Gastrocnemius medialis (tissue), 4 donors: ENCODE measurements at regions not wholly inside any gene's neighbourhood (a gene's known extent, or its start where the extent isn't known, plus 50 kb on each side); places are given as distances from the start of the nearest gene placed in this dataset.

Source experiments
- ATAC-seq, 2 donors: fragments of 150-250 bp; one replicate each; pipeline ENCODE4 v1.9.1; 2016
- DNase-seq, 2 donors: peaks; one replicate each; pipeline ENCODE4 v3.0.0-alpha.2; 2019
- H3K27ac ChIP-seq, 4 donors: fragments of 200-600 bp; sonication (generic); 1 replicate in 1 of 4; 2 replicates in 3 of 4; pipeline ENCODE4 v1.5.1; 2016 to 2018; ENCODE audit warnings: mild to moderate bottlenecking in 2 of 4, moderate library complexity in 1 of 4
- H3K27me3 ChIP-seq, 3 donors: fragments of 200-600 bp; sonication (generic) in 2 of 3; 1 replicate in 1 of 3; 2 replicates in 2 of 3; pipeline versions ENCODE4 v1.5.1 to v1.6.0; 2016 to 2019; ENCODE audit warnings: mild to moderate bottlenecking in 1 of 3, moderate library complexity in 1 of 3
- H3K36me3 ChIP-seq, 2 donors: fragments of 200-600 bp; sonication (generic) in 1 of 2; one replicate each; pipeline ENCODE4 v1.5.1; 2017 to 2018
- H3K4me1 ChIP-seq, 2 donors: fragments of 200-600 bp; sonication (generic) in 1 of 2; one replicate each; pipeline ENCODE4 v1.5.1; 2016 to 2017; ENCODE audit warnings: mild to moderate bottlenecking in 2 of 2
- H3K4me3 ChIP-seq, 4 donors: fragments of 200-600 bp; sonication (generic) in 3 of 4; 1 replicate in 1 of 4; 2 replicates in 3 of 4; pipeline ENCODE4 v1.5.1; 2016 to 2019; ENCODE audit warnings: mild to moderate bottlenecking in 2 of 4
- H3K9me3 ChIP-seq, 3 donors: fragments of 200-600 bp; sonication (generic) in 2 of 3; 1 replicate in 1 of 3; 2 replicates in 2 of 3; pipeline ENCODE4 v1.5.1; 2016 to 2019
- POLR2A ChIP-seq, 2 donors: fragments of 450-650 bp; IDR thresholded peaks; one replicate each; pipeline ENCODE4 v1.6.1; 2017; ENCODE audit warnings: antibody characterized with exemption in 2 of 2, mild to moderate bottlenecking in 2 of 2, moderate library complexity in 2 of 2
- in situ Hi-C, 4 donors: fragments of 200-750 bp; cut with MboI; loops; one replicate each; pipeline versions ENCODE4 v1.15.0 to v1.8.0; 2017; ENCODE audit warnings: low sequenced_read_pairs in 4 of 4
- intact Hi-C: fragments of 100-400 bp; cut with DNase I; formaldehyde crosslinking; loops from one replicate; pipeline ENCODE4 v1.15.1; 2023; ENCODE audit warnings: low total_unique reads
- TF ChIP-seq, protein P1 (sequence below), 5 experiments: fragments of 450-650 bp in 3 of 5; fragments of 200-600 bp in 2 of 5; sonication (generic) in 2 of 5; IDR thresholded peaks in 4 of 5; conservative IDR thresholded peaks in 1 of 5; 1 replicate in 4 of 5; 2 replicates in 1 of 5; pipeline ENCODE4 v1.5.1; 2016 to 2019; ENCODE audit warnings: antibody characterized with exemption in 5 of 5, mild to moderate bottlenecking in 3 of 5, moderate library complexity in 3 of 5

DNA sequence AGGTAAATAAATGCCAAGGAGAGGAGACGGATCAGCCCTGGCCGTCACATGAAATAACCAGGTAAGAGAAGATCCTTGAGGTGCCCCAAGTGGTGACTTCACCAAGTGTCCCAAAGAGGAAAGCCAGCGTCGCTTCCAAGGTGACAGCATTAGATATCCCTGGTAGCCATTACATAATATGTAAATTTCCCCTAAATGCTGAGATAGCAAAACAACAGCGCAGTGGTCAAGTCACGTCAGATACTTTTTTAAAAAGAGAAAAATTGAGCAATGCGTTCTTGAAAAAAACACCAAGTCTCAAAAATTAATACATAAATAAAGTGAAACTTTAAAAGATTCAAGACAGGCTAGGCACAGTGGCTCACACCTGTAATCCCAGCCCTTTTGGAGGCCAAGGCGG is 100.2 kb downstream of the HTR5A start:
- intact Hi-C loops, result no loop called here
- in situ Hi-C loops, result no loop called here
- ATAC-seq, result no peak

DNA sequence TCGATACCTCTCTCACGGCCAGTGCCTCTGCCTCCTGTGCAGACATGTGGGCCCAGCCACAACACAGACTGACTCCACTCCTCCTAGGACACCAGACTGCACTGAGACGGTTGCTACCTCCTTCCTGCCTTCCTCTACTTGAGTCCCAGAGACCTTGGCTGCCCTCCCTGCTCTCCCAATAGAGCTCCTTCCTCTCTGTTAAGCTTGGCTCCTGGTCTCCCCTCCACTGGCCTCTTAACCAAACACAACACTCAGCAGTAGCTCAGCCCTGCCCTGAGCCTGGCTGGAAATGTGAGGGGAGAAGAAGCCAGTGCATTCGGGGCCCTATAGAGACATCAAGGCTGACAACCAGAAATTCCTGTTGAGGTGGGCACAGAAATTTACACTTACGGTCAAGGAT is 102.0 kb downstream of the HTR5A start:
- intact Hi-C loops, result no loop called here
- Histone ChIP-seq H3K4me1 (no peaks in the 10 kb centered on the region), H3K9me3 (no peaks in the 10 kb centered on the region), H3K4me3 (no peak overlapping the region), H3K36me3 (no peaks in the 10 kb centered on the region), H3K27ac (no peak overlapping the region), H3K27me3 (no peaks in the 10 kb centered on the region)
- in situ Hi-C loops, result no loop called here
- ATAC-seq (no peak), DNase-seq (no peak)
- TF ChIP-seq POLR2A (IDR thresholded peaks at IDR 0.05), result no peak
- TF ChIP-seq, protein P1, sequence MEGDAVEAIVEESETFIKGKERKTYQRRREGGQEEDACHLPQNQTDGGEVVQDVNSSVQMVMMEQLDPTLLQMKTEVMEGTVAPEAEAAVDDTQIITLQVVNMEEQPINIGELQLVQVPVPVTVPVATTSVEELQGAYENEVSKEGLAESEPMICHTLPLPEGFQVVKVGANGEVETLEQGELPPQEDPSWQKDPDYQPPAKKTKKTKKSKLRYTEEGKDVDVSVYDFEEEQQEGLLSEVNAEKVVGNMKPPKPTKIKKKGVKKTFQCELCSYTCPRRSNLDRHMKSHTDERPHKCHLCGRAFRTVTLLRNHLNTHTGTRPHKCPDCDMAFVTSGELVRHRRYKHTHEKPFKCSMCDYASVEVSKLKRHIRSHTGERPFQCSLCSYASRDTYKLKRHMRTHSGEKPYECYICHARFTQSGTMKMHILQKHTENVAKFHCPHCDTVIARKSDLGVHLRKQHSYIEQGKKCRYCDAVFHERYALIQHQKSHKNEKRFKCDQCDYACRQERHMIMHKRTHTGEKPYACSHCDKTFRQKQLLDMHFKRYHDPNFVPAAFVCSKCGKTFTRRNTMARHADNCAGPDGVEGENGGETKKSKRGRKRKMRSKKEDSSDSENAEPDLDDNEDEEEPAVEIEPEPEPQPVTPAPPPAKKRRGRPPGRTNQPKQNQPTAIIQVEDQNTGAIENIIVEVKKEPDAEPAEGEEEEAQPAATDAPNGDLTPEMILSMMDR (IDR thresholded peaks at IDR 0.05 in 4 of 5, conservative IDR thresholded peaks at IDR 0.05 in 1 of 5), result no peak

More for the DNA sequence above, 100.2 kb downstream of the HTR5A start:
- H3K27ac ChIP-seq, result no peak overlapping the region
- TF ChIP-seq, protein P1 (IDR thresholded peaks at IDR 0.05 in 4 of 5, conservative IDR thresholded peaks at IDR 0.05 in 1 of 5), result no peak
- no peak for TF ChIP-seq POLR2A (IDR thresholded peaks at IDR 0.05)
- no peak for DNase-seq
- H3K4me1 ChIP-seq, result no peaks in the 10 kb centered on the region
- no peak overlapping the region for H3K4me3 ChIP-seq
- no peaks in the 10 kb centered on the region for H3K27me3 ChIP-seq
- no peaks in the 10 kb centered on the region for H3K36me3 ChIP-seq
- no peaks in the 10 kb centered on the region for H3K9me3 ChIP-seq

DNA sequence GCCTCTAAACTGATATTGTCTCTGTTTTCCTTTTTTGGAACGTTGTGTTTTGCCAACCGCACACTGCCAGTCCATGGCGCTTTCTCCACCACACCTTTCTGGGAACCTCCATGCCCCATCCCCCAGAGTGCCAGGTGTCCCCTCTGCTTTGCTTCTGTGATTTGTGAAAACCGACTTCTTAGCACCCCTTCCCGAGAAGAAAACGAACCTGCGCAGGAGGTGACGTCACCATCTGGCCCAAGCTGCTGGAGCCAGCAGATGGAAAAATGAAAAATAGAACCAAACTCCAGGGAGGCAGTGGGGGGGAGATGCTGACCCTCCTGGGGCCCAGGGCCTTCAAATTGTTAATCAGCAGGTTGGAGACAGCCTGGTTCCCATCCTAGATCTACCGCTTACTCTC is 103.8 kb downstream of the HTR5A start:
- Histone ChIP-seq H3K36me3 (no peaks in the 10 kb centered on the region), H3K27me3 (no peaks in the 10 kb centered on the region), H3K27ac (no peak overlapping the region), H3K9me3 (no peaks in the 10 kb centered on the region), H3K4me1 (no peaks in the 10 kb centered on the region), H3K4me3 (no peak overlapping the region)
- intact Hi-C loops, result no loop called here
- no peak for ATAC-seq
- DNase-seq, result no peak
- no peak for TF ChIP-seq POLR2A (IDR thresholded peaks at IDR 0.05)
- TF ChIP-seq, protein P1 (IDR thresholded peaks at IDR 0.05 in 4 of 5, conservative IDR thresholded peaks at IDR 0.05 in 1 of 5), result no peak
- in situ Hi-C loops, result no loop called here

DNA sequence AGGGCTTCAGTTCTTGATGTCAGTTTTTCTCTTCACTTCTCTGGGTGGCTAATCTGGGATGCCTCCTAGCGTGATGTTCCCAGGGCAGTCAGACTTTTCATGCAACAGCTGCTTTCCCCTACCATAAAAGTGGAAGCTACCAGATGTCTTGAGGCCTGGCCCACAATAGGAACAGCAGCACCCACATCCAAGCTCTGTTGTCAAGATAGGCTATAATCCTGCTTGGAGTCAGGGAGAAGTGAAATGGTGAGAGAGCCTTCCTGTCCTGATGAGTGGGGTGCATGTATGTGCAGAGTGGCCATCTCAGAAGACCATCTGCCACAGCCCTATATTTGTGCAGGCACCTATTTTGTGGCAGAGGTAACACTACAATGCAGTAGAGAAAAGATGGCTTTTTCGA is 108.0 kb downstream of the HTR5A start:
- H3K4me3 ChIP-seq, result no peak overlapping the region
- intact Hi-C loops, result no loop called here
- ATAC-seq, result no peak
- H3K27me3 ChIP-seq, result no peaks in the 10 kb centered on the region
- TF ChIP-seq POLR2A (IDR thresholded peaks at IDR 0.05), result no peak
- TF ChIP-seq, protein P1 (IDR thresholded peaks at IDR 0.05 in 4 of 5, conservative IDR thresholded peaks at IDR 0.05 in 1 of 5), result no peak
- no peaks in the 10 kb centered on the region for H3K36me3 ChIP-seq
- no peak for DNase-seq
- no peak overlapping the region for H3K27ac ChIP-seq
- H3K4me1 ChIP-seq, result no peaks in the 10 kb centered on the region
- H3K9me3 ChIP-seq, result no peaks in the 10 kb centered on the region
- in situ Hi-C loops, result loop anchor here in 1 of 4 donors (25.0 kb wide), 1 partner anchor 266 kb away; no protein-coding TSS in a partner anchor

DNA sequence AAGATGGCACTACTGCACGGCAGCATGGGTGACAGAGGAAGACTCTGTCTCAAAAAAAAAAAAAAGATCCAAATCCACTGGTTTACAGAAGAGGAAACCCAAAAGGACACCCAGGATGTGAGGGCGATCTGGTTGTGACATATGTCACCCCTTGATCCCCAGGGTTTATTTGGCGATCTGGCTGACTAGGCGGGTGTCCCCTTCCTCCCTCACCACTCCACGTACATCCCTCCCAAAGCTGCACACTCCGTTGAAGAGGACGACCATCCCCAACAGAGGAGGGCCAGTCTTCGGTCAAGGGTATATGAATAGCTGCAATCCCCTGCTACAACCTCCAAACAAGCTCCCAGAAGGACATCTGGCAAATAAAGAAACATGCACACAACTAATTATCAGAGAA is 111.6 kb downstream of the HTR5A start:
- TF ChIP-seq, protein P1 (IDR thresholded peaks at IDR 0.05 in 4 of 5, conservative IDR thresholded peaks at IDR 0.05 in 1 of 5), result no peak
- TF ChIP-seq POLR2A (IDR thresholded peaks at IDR 0.05), result no peak
- peaks cover 0 to 7% (median 3%) of the 10 kb centered on the region in 3 donors for H3K9me3 ChIP-seq
- intact Hi-C loops, result no loop called here
- H3K4me1 ChIP-seq, result no peaks in the 10 kb centered on the region
- H3K27me3 ChIP-seq, result peaks cover 0 to 3% (median 0%) of the 10 kb centered on the region in 3 donors
- ATAC-seq, result no peak
- DNase-seq, result no peak
- H3K36me3 ChIP-seq, result no peaks in the 10 kb centered on the region
- H3K4me3 ChIP-seq, result no peak overlapping the region
- in situ Hi-C loops, result loop anchor here in 3 of 4 donors (10.0 to 25.0 kb wide), 4 partner anchors 163 to 269 kb away; no protein-coding TSS in a partner anchor
- H3K27ac ChIP-seq, result no peak overlapping the region
